ENCODE measurements at regions not wholly inside any gene's neighbourhood (a gene's known extent, or its start where the extent isn't known, plus 50 kb on each side); places are given as distances from the start of the nearest gene placed in this dataset.
"Not testable (repeated sequence)": the region's sequence is repeated elsewhere in the genome, so short reads cannot be mapped to it uniquely, and the experiment has no call there.

DNA sequence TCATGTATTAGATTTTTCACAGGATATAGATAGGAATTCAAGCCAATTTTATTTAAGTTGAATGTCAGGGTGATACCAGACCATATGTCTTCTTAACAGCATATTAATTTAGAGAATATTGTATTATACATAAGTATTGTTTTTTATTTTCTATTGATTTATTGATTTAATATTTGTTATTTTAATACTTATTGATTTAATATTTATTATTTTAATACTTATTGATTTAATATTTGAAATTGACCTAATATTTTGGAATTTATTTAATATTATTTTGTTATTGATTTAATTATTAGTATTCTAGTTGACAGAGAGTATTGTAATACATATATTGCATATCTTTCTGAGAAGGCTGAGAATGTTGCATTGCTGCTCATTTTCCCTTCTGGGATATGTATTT, 1411.8 kb upstream of the ACO1 start:
- DNase-seq (ENCODE audit: low spot score) = no peak

- DNase-seq (ENCODE audit: low spot score) = no peak
These were observed 1406.5 kb upstream of the ACO1 start for GRCh38 chr9:30977965-30978364.

GRCh38 chr9:30982301-30982700, 1402.1 kb upstream of the ACO1 start:
- no peak for DNase-seq (ENCODE audit: low spot score)

- no peak for DNase-seq (ENCODE audit: low spot score)
These were observed 1388.3 kb upstream of the ACO1 start for GRCh38 chr9:30995956-30996738.

GRCh38 chr9:30996761-30997160, 1387.7 kb upstream of the ACO1 start:
- DNase-seq (ENCODE audit: low spot score) = no peak

DNA sequence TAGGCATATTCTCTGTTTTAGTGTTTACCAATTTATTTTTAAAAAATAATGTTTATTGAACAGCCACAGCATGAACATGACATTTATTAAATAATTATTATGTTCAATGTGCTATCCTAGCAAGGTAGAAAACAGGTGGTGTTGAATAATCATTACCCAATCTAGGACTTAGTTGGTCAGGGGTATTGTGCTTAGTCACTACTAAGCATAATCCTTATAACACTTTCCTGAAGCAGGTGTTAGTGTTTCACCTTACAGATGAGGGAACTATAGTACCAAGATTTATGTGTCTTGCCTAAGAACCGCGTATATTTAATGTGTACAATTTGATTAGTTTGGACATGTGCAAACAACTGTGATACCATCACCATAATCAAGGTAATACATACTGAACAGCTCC, 1387.2 kb upstream of the ACO1 start:
- no peak for DNase-seq (ENCODE audit: low spot score)

GRCh38 chr9:31005086-31005665, 1379.3 kb upstream of the ACO1 start:
- no peak for DNase-seq (ENCODE audit: low spot score)

DNA sequence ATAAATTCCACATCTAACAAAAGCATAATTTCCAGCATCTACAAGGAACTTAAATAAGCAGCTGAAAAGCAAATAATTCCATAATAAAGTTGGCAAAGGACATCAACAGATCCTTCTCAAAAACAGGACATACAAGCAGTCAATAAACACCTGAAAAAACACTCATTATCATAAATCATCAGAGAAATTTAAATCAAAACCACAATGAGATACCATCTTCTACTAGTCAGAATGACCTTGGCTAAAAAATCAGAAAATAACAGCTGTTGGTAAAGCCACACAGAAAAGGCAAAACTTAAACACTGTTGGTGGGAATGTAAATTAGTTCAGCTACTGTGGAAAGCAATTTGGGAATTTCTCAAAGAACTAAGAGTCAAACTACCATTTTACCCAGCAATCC, 1371.1 kb upstream of the ACO1 start:
- no peak for DNase-seq (ENCODE audit: low spot score)

DNA sequence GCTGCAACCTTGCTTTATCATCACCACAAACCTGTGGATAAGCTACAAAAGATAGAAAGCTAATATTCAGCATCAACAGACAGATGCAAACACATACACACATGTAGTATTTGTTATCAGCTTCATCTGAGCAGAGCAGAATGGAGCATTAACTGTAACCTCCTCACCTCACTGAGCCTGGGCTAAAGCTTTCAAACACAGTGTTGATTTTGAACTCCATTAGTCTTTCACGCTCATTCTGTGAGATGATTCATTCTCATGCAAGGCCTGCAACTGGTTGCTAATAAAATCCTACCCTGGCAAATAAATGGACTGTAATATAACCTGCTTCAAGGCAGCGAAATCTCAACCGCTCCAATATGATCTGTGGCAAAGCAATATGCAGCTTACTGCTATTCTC, 1360.6 kb upstream of the ACO1 start:
- DNase-seq (ENCODE audit: low spot score) = no peak

- DNase-seq (ENCODE audit: low spot score) = no peak
These were observed 1356.8 kb upstream of the ACO1 start for GRCh38 chr9:31027678-31028077.

DNA sequence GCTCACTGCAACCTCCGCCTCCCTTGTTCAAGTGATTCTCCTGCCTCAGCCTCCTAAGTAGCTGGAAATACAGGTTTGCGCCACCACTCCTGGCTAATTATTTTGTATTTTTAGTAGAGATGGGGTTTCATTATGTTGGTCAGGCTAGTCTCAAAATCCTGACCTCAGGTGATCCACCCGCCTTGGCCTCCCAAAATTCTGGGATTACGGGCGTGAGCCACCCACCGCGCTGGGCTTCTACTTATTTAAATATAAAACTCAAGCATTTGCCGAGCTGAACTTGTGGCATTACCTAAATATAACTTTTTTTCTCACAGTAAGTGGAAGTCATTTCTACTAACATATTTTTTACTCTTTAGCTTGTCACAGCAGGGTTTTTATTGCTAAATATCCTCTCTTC, 1356.3 kb upstream of the ACO1 start:
- no peak for DNase-seq (ENCODE audit: low spot score)

- no peak for DNase-seq (ENCODE audit: low spot score)
These were observed 1353.7 kb upstream of the ACO1 start for GRCh38 chr9:31030741-31031202.

DNA sequence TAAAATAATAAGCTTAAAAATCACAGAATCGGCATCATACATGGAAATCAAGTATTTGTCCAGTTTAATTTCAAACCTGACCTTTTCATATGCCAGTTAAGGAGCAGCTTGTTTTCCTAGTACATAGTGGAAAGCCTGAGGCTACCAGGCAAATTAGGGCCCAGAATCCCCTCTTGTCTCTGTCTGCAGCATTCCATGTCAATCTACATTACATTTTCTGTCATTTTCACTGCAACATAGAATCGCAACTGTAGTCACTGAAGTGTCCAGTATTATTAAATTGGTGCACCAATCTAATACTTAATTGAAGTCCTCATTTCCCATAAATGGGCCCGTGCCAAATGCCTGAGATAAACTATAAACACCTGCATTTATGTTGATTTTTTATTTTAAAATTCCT, 1352.2 kb upstream of the ACO1 start:
- no peak for DNase-seq (ENCODE audit: low spot score)

GRCh38 chr9:31034311-31034710, 1350.1 kb upstream of the ACO1 start:
- no peak for DNase-seq (ENCODE audit: low spot score)

GRCh38 chr9:31040564-31040963, 1343.9 kb upstream of the ACO1 start:
- DNase-seq (ENCODE audit: low spot score) = no peak

GRCh38 chr9:31045810-31046209, 1338.6 kb upstream of the ACO1 start:
- no peak for DNase-seq (ENCODE audit: low spot score)

- DNase-seq (ENCODE audit: low spot score) = not testable (repeated sequence)
These were observed 1322.9 kb upstream of the ACO1 start for GRCh38 chr9:31061592-31061991.

GRCh38 chr9:31065691-31066090, 1318.8 kb upstream of the ACO1 start:
- DNase-seq (ENCODE audit: low spot score) = no peak

DNA sequence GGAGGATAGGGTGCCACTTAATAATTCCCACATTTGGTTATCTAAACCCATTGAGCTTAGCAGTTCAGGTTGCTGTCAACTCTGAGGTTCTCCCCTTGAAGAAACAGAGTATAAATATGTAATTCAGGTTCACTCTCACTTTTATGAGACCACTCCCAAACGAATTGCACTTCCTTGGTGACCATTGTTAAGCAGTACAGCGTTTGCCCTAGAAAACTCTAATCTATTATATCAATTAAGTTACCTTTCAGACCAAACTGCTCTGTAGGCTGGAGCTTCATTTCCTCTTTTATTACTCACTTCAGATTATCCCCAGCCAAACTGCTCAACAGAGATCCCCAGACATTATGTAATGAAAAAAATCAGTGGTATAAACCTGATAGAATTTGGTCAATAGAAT, 1317.0 kb upstream of the ACO1 start:
- DNase-seq (ENCODE audit: low spot score) = no peak

GRCh38 chr9:31071606-31072286, 1312.7 kb upstream of the ACO1 start:
- no peak for DNase-seq (ENCODE audit: low spot score)

GRCh38 chr9:31078175-31078574, 1306.3 kb upstream of the ACO1 start:
- no peak for DNase-seq (ENCODE audit: low spot score)

DNA sequence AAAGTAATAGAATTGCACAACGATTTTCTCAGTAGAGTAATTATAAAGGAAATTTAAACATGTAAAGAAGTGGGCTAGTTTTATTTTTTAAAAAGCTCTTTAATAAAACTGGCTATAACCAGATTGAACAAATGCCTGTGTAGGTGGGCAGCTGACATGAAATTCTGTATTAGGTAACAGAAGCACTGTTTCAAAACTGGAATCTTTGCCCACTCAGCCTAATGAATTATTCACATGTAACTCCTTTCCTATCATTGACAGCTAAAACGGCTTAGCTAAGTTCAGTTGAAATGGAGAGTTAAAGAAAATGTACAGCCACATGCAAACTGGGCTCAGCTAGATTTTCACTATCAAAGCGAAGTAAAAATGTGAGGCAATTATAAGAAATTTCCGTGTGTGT, 1300.1 kb upstream of the ACO1 start:
- DNase-seq (ENCODE audit: low spot score) = no peak

- no peak for DNase-seq (ENCODE audit: low spot score)
These were observed 1294.8 kb upstream of the ACO1 start for GRCh38 chr9:31089549-31090221.
